IMR-90 (cell line): ENCODE measurements at regions not wholly inside any gene's neighbourhood (a gene's known extent, or its start where the extent isn't known, plus 50 kb on each side); places are given as distances from the start of the nearest gene placed in this dataset.

Source experiments
- ATAC-seq: fragments of 200-7000 bp; cut with Tn5 transposase; 2 replicates; pipeline ENCODE4 v1.9.1; 2020; ENCODE audit warnings: low read depth, mild to moderate bottlenecking, moderate library complexity
- BruUV-seq: library from RNA; stranded (reverse); fragments of 400-500 nt; replicated peaks from 2 replicates; lab custom pipeline; 2021; lab: Mats Ljungman, UMichigan
- CTCF ChIA-PET: fragments of 300-600 bp; formaldehyde crosslinking; extraction: SDS; loops from one replicate; lab custom pipeline; 2021; ENCODE audit warnings: antibody characterized with exemption; lab: Yijun Ruan, JAX
- POLR2A ChIA-PET: fragments of 300-600 bp; sonication (Branson Sonifier 250); formaldehyde crosslinking; loops from one replicate; lab custom pipeline; 2022; ENCODE audit warnings: antibody characterized with exemption; ENCODE audit not compliant: unreplicated experiment; lab: Charles Lee
- DNase-seq: peaks from one replicate; pipeline ENCODE4 v3.0.0; 2013
- H2AFZ ChIP-seq: replicated peaks from 2 replicates; pipeline ENCODE3; 2013; ENCODE audit warnings: low read length, mild to moderate bottlenecking; ENCODE audit not compliant: poor library complexity
- H2AK5ac ChIP-seq: 2 replicates; pipeline ENCODE4 v1.6.1; 2013; ENCODE audit warnings: low read depth, low read length, inconsistent platforms
- H2AK9ac ChIP-seq: replicated peaks from 2 replicates; pipeline ENCODE3; 2013; ENCODE audit warnings: mild to moderate bottlenecking, low read depth, low read length, moderate library complexity; ENCODE audit not compliant: poor library complexity
- H2BK120ac ChIP-seq: 2 replicates; pipeline ENCODE4 v1.6.1; 2013; ENCODE audit warnings: low read depth, low read length, inconsistent platforms
- H2BK15ac ChIP-seq: 3 replicates; pipeline ENCODE4 v1.6.1; 2013; ENCODE audit warnings: low read depth, low read length, inconsistent platforms
- H2BK20ac ChIP-seq: 2 replicates; pipeline ENCODE4 v1.6.1; 2013; ENCODE audit warnings: low read depth, mild to moderate bottlenecking, inconsistent platforms, low read length, moderate library complexity
- H2BK5ac ChIP-seq: 2 replicates; pipeline ENCODE4 v1.6.1; 2013; ENCODE audit warnings: mild to moderate bottlenecking, low read depth, low read length, inconsistent platforms; ENCODE audit not compliant: poor library complexity, severe bottlenecking
- H3K14ac ChIP-seq: replicated peaks from 2 replicates; pipeline ENCODE4 v1.6.1; 2013; ENCODE audit warnings: low read depth, low read length, inconsistent platforms
- H3K18ac ChIP-seq: 2 replicates; pipeline ENCODE4 v1.6.1; 2013; ENCODE audit warnings: low read depth, low read length, control low read depth
- H3K23ac ChIP-seq: 2 replicates; pipeline ENCODE4 v1.6.1; 2013; ENCODE audit warnings: low read depth, low read length, inconsistent platforms
- H3K27ac ChIP-seq: 2 replicates; pipeline ENCODE4 v1.5.1; 2013; ENCODE audit warnings: mild to moderate bottlenecking, control low read depth, low read length; ENCODE audit not compliant: insufficient read depth
- H3K27me3 ChIP-seq: 2 replicates; pipeline ENCODE4 v1.6.1; 2013; ENCODE audit warnings: low read length; ENCODE audit not compliant: control insufficient read depth, insufficient read depth
- H3K36me3 ChIP-seq: 2 replicates; pipeline ENCODE4 v1.6.1; 2013; ENCODE audit warnings: low read length, mixed read lengths; ENCODE audit not compliant: control insufficient read depth, insufficient read depth
- H3K4ac ChIP-seq: 2 replicates; pipeline ENCODE4 v1.6.1; 2013; ENCODE audit warnings: low read depth, low read length, inconsistent platforms
- H3K4me1 ChIP-seq: 2 replicates; pipeline ENCODE4 v1.6.1; 2013; ENCODE audit warnings: low read length, mixed read lengths; ENCODE audit not compliant: control insufficient read depth, insufficient read depth
- H3K4me2 ChIP-seq: 2 replicates; pipeline ENCODE4 v1.6.1; 2013; ENCODE audit warnings: low read depth, mild to moderate bottlenecking, control low read depth, low read length, moderate library complexity
- H3K4me3 ChIP-seq: 2 replicates; pipeline ENCODE4 v1.5.1; 2013; ENCODE audit warnings: low read depth, mild to moderate bottlenecking, control low read depth, low read length, moderate library complexity; ENCODE audit not compliant: insufficient read depth
- H3K56ac ChIP-seq: 2 replicates; pipeline ENCODE4 v1.6.1; 2013; ENCODE audit warnings: low read length, inconsistent platforms; ENCODE audit not compliant: insufficient read depth; ENCODE audit errors: extremely low read depth
- H3K79me1 ChIP-seq, 2 experiments: 2 replicates each; pipeline ENCODE4 v1.6.1; 2013; ENCODE audit warnings: low read length in 2 of 2, inconsistent platforms in 1 of 2, low read depth in 1 of 2
- H3K9ac ChIP-seq: 2 replicates; pipeline ENCODE4 v1.6.1; 2013; ENCODE audit warnings: low read depth, low read length, control low read depth
- H3K9me1 ChIP-seq: 2 replicates; pipeline ENCODE4 v1.6.1; 2013; ENCODE audit warnings: low read length, inconsistent platforms; ENCODE audit not compliant: insufficient read depth
- H3K9me3 ChIP-seq: 2 replicates; pipeline ENCODE4 v1.6.1; 2013; ENCODE audit warnings: low read length; ENCODE audit not compliant: control insufficient read depth, insufficient read depth
- H4K20me1 ChIP-seq: 2 replicates; pipeline ENCODE4 v1.6.1; 2013; ENCODE audit warnings: low read length, inconsistent platforms; ENCODE audit not compliant: insufficient read depth
- H4K5ac ChIP-seq: 2 replicates; pipeline ENCODE4 v1.6.1; 2013; ENCODE audit warnings: mild to moderate bottlenecking, low read depth, low read length, control low read depth
- H4K8ac ChIP-seq, 2 experiments: 2 replicates each; pipeline ENCODE4 v1.6.1; 2013; ENCODE audit warnings: low read depth in 2 of 2, low read length in 2 of 2, control low read depth in 1 of 2, inconsistent platforms in 1 of 2
- H4K91ac ChIP-seq: 2 replicates; pipeline ENCODE4 v1.6.1; 2013; ENCODE audit warnings: low read depth, low read length, inconsistent platforms; ENCODE audit not compliant: insufficient read depth
- CEBPB ChIP-seq: IDR thresholded peaks from 2 replicates; pipeline ENCODE4 v1.6.1; 2012; ENCODE audit warnings: low read depth, low read length, improper control_type of control experiment
- MAFK ChIP-seq: IDR thresholded peaks from 2 replicates; pipeline ENCODE4 v1.6.1; 2012; ENCODE audit warnings: low read depth, low read length, improper control_type of control experiment
- WGBS, 2 experiments: methylation state at CpG; one replicate each; pipeline versions ENCODE4 v1.1.5 to v1.1.7; 2013; ENCODE audit warnings: missing lambda C conversion rate in 2 of 2; ENCODE audit not compliant: insufficient read length in 1 of 2; ENCODE audit errors: extremely low coverage in 2 of 2; 5-methylcytosine and 5-hydroxymethylcytosine counted together
- dilution Hi-C: fragments of 300-500 bp; cut with HindIII; formaldehyde crosslinking; loops from one replicate; pipeline ENCODE4 v1.14.3; 2018; ENCODE audit warnings: low sequenced_read_pairs; ENCODE audit not compliant: unreplicated experiment
- in situ Hi-C: fragments of 300-500 bp; cut with MboI; formaldehyde crosslinking; loops from 3 replicates; pipeline ENCODE4 v1.14.3; 2019; ENCODE audit warnings: low sequenced_read_pairs, inconsistent platforms, mixed read lengths
- intact Hi-C: fragments of 100-400 bp; cut with micrococcal nuclease; formaldehyde crosslinking; loops from 2 replicates; pipeline ENCODE4 v1.10.0; 2022

GRCh38 chr5:57768745-57769144 lies 286.1 kb upstream of the ACTBL2 start:
- no peak overlapping the region for H2BK20ac ChIP-seq
- in situ Hi-C loops (no loop called here), intact Hi-C loops (no loop called here), dilution Hi-C loops (no loop called here)
- CTCF ChIA-PET = no interaction called here
- H2AK5ac ChIP-seq = no peak overlapping the region
- H3K23ac ChIP-seq = no peak overlapping the region; the same call in 1 of the 2 replicates
- H3K9me1 ChIP-seq = no peaks in the 10 kb centered on the region; the same call in 1 of the 2 replicates
- no peak overlapping the region for H3K14ac ChIP-seq
- H4K5ac ChIP-seq = 0 out of 2 replicates have a peak overlapping the region, but pooled peaks have one; percentile 59
- POLR2A ChIA-PET = no interaction called here
- TF ChIP-seq MAFK = no peak
- TF ChIP-seq CEBPB = peak; percentile 61; the same call in 1 of the 2 replicates
- no peak overlapping the region for H2BK5ac ChIP-seq
- H3K27me3 ChIP-seq = no peaks in the 10 kb centered on the region
- no peak overlapping the region for H3K4me3 ChIP-seq
- peak overlapping the region; percentile 42 for H3K18ac ChIP-seq
- no peaks in the 10 kb centered on the region for H3K9me3 ChIP-seq
- no peak overlapping the region for H2AK9ac ChIP-seq
- H3K4me1 ChIP-seq = no peaks in the 10 kb centered on the region
- no peaks in the 10 kb centered on the region for H3K36me3 ChIP-seq
- H3K4me2 ChIP-seq = no peak overlapping the region
- no peak overlapping the region for H3K4ac ChIP-seq
- no peak overlapping the region for H3K27ac ChIP-seq
- H4K91ac ChIP-seq = no peak overlapping the region
- WGBS, 2 experiments = no CpG with 5 or more reads among the region's 4 CpGs
- no peak overlapping the region for H3K56ac ChIP-seq
- no peak overlapping the region for H3K9ac ChIP-seq
- H2BK15ac ChIP-seq = no peak overlapping the region
- ATAC-seq = no peak
- no TSS peak for BruUV-seq
- no peak overlapping the region for H2AFZ ChIP-seq
- H4K8ac ChIP-seq = no peak overlapping the region
- no peak overlapping the region for H2BK120ac ChIP-seq
- DNase-seq = no peak
- H4K20me1 ChIP-seq = no peaks in the 10 kb centered on the region
- H3K79me1 ChIP-seq = no peaks in the 10 kb centered on the region
